ENCODE measurements at regions not wholly inside any gene's neighbourhood (a gene's known extent, or its start where the extent isn't known, plus 50 kb on each side); places are given as distances from the start of the nearest gene placed in this dataset.

DNA sequence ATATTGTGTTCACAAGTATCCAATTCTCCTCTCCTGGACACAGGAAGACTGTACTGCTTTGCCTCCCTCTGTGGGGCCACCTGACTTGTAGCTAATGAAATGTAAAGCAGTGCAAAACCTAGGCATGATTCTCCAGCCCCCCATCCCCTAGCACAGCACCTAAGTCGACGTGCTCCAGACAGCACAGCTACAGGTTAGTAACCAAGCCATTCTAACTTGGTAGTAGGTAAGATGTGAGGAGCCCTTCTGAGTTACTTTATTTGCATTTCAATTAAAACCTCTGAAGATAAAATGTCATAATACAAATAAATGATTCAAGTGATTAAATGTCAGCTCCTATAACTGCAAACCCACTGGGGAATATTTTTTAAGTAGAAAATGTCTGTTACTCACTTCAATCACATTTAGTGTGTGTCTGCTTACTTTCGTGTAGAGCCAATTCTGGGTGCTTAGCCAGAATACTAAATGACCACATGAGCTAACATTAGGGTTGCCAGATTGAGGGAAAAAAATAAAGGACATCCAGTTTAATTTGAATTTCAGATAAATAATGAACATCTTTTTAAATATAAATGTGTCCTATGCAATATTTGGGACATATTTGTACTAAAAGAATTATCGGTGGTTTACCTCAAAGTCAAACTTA, 64.8 kb upstream of the HIF1A start:
- DNase-seq, result no peak
- H3K4me3 Mint-ChIP-seq, result no peak overlapping the region
- Histone ChIP-seq H3K4me3 (ENCODE audit: low read length) (no peak overlapping the region), H3K9me3 (ENCODE audit: control insufficient read depth, low read length) (no peaks in the 10 kb centered on the region), H3K27ac (ENCODE audit: low read depth, low read length) (no peak overlapping the region), H3K4me1 (ENCODE audit: control insufficient read depth, insufficient read depth, low read length) (no peaks in the 10 kb centered on the region), H3K36me3 (ENCODE audit: control insufficient read depth, insufficient read depth, low read length) (no peaks in the 10 kb centered on the region), H3K27me3 (ENCODE audit: control insufficient read depth, insufficient read depth, low read length, poor library complexity, severe bottlenecking) (no peaks in the 10 kb centered on the region), H3K9ac (ENCODE audit: extremely low read depth, low read length, poor library complexity, severe bottlenecking) (no peak overlapping the region)
- no peaks in the 10 kb centered on the region for H3K36me3 Mint-ChIP-seq (ENCODE audit: low read depth)
- TF ChIP-seq CTCF (conservative IDR thresholded peaks at IDR 0.05), result no peak
- no peaks in the 10 kb centered on the region for H3K9me3 Mint-ChIP-seq
- H3K27ac Mint-ChIP-seq, result no peak overlapping the region
- H3K4me1 Mint-ChIP-seq, result peaks cover 5% of the 10 kb centered on the region
- 82 to 94% methylated on average over 2 to 4 of the region's 4 CpGs for WGBS, 2 experiments (ENCODE audit: insufficient coverage in 1 of 2, insufficient read length in 1 of 2)
- no peaks in the 10 kb centered on the region for H3K27me3 Mint-ChIP-seq (ENCODE audit: insufficient read depth)

DNA sequence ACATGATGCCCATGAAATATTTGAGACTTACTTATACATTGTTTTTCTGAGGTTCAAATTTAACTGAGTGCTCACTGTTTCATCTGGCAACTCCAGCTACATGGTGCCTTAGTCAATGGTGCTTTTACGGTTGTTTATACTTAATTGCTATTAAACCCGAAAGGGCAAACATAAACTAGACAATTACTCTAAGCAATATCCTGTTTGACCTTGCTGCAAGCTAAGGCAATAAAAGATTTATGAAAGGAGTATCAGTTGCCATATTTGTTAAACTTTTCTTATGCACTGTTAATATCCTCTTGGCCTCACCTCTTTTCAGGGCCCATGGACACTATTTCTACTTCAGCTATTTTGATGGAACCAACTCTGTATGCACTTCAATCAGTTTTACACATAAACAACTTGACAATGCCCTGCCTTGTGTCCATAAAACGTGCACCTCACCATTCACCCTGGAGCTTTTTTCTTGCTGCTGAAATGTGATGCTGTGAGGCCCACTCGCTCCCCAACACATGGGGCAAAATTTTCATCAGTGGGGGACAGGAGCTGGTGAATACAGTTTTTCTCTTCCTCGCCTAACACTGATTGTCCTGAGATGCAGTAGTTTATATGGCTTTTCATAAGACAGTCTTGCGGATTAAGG, 64.1 kb upstream of the HIF1A start:
- H3K27ac ChIP-seq (ENCODE audit: low read depth, low read length), result no peak overlapping the region
- H3K36me3 ChIP-seq (ENCODE audit: control insufficient read depth, insufficient read depth, low read length), result no peaks in the 10 kb centered on the region
- Mint-ChIP-seq H3K27me3 (ENCODE audit: insufficient read depth) (no peaks in the 10 kb centered on the region), H3K9me3 (no peaks in the 10 kb centered on the region), H3K27ac (no peak overlapping the region), H3K4me1 (peaks cover 5% of the 10 kb centered on the region), H3K36me3 (ENCODE audit: low read depth) (no peaks in the 10 kb centered on the region), H3K4me3 (no peak overlapping the region)
- H3K4me3 ChIP-seq (ENCODE audit: low read length), result no peak overlapping the region
- TF ChIP-seq CTCF (conservative IDR thresholded peaks at IDR 0.05), result no peak
- H3K9me3 ChIP-seq (ENCODE audit: control insufficient read depth, low read length), result no peaks in the 10 kb centered on the region
- H3K9ac ChIP-seq (ENCODE audit: extremely low read depth, low read length, poor library complexity, severe bottlenecking), result no peak overlapping the region
- no peaks in the 10 kb centered on the region for H3K27me3 ChIP-seq (ENCODE audit: control insufficient read depth, insufficient read depth, low read length, poor library complexity, severe bottlenecking)
- 92 to 93% methylated on average over 4 to 6 of the region's 6 CpGs for WGBS, 2 experiments (ENCODE audit: insufficient coverage in 1 of 2, insufficient read length in 1 of 2)
- DNase-seq, result no peak
- H3K4me1 ChIP-seq (ENCODE audit: control insufficient read depth, insufficient read depth, low read length), result no peaks in the 10 kb centered on the region

DNA sequence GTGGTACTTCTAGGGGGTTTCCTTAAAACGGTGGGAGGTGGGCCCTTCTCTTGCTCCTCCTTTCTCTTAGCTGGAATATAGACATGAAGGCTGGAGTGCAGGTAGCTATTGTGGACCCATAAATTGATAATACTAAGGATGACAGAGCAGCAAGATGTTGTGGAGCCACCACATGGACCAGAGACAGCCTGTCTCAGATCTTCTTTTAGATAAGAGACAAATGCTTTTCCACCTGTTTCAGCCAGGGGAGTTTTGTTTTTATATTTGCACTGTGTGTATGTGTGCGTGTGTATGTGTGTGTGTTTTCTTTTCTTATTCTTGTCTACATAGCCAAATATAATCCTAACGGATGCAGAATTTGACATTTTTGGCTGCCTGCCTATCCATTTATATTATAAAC, 62.9 kb upstream of the HIF1A start:
- no peak overlapping the region for H3K4me3 Mint-ChIP-seq
- Histone ChIP-seq H3K4me3 (ENCODE audit: low read length) (no peak overlapping the region), H3K27me3 (ENCODE audit: control insufficient read depth, insufficient read depth, low read length, poor library complexity, severe bottlenecking) (no peaks in the 10 kb centered on the region), H3K27ac (ENCODE audit: low read depth, low read length) (no peak overlapping the region), H3K9ac (ENCODE audit: extremely low read depth, low read length, poor library complexity, severe bottlenecking) (no peak overlapping the region), H3K9me3 (ENCODE audit: control insufficient read depth, low read length) (no peaks in the 10 kb centered on the region), H3K36me3 (ENCODE audit: control insufficient read depth, insufficient read depth, low read length) (no peaks in the 10 kb centered on the region), H3K4me1 (ENCODE audit: control insufficient read depth, insufficient read depth, low read length) (no peaks in the 10 kb centered on the region)
- no peak overlapping the region for H3K27ac Mint-ChIP-seq
- no peaks in the 10 kb centered on the region for H3K9me3 Mint-ChIP-seq
- peaks cover 5% of the 10 kb centered on the region for H3K4me1 Mint-ChIP-seq
- no peaks in the 10 kb centered on the region for H3K27me3 Mint-ChIP-seq (ENCODE audit: insufficient read depth)
- H3K36me3 Mint-ChIP-seq (ENCODE audit: low read depth), result no peaks in the 10 kb centered on the region
- 83 to 91% methylated on average over 1 to 2 of the region's 3 CpGs for WGBS, 2 experiments (ENCODE audit: insufficient coverage in 1 of 2, insufficient read length in 1 of 2)
- DNase-seq, result no peak
- TF ChIP-seq CTCF (conservative IDR thresholded peaks at IDR 0.05), result no peak
